ENCODE measurements at regions not wholly inside any gene's neighbourhood (a gene's known extent, or its start where the extent isn't known, plus 50 kb on each side); places are given as distances from the start of the nearest gene placed in this dataset.

DNA sequence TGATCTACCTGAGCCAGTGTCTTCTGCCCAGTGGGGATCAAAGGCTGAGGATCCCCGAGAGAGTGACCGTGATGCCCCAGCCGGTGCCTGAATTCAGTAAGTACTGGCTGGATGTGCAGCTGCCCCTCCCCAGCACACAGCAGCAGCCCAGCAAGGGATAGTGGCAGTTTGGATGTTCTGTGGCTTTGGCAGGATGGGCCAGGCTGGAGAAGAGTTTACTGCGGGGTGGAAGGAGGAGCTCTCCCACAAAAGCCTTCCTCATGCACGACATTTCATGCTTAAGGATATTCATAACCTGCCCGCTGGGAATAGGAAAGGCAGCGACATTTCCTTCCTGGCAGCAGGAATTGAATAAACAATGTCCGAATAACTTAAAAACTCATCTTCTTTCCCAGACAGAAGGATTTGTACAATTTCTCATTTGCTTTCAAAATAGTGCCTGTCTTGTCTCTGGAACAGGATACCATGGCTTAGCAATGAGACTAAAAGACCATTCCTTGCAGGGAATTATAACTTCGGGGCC is 135.6 kb upstream of the PRMT8 start:
- no TSS peak for BruUV-seq (replicated peaks)
- no peak overlapping the region for H3K4me2 ChIP-seq (ENCODE audit: low read depth, low read length)
- DNase-seq (no peak), ATAC-seq (ENCODE audit: low read depth) (no peak)
- H3K9ac ChIP-seq (ENCODE audit: low read depth, low read length) = no peak overlapping the region
- no peak overlapping the region for H2BK5ac ChIP-seq (ENCODE audit: low read depth, low read length, poor library complexity, severe bottlenecking)
- no peak overlapping the region for H2BK120ac ChIP-seq (ENCODE audit: low read depth, low read length)
- dilution Hi-C loops (cut with HindIII; ENCODE audit: low sequenced_read_pairs, unreplicated experiment) = no loop called here
- H2BK15ac ChIP-seq (ENCODE audit: low read depth, low read length) = no peak overlapping the region
- in situ Hi-C loops (cut with MboI; ENCODE audit: low sequenced_read_pairs) = no loop called here
- H3K4ac ChIP-seq (ENCODE audit: low read depth, low read length) = no peak overlapping the region
- H3K9me3 ChIP-seq (ENCODE audit: control insufficient read depth, insufficient read depth, low read length) = no peaks in the 10 kb centered on the region
- H3K56ac ChIP-seq (ENCODE audit: extremely low read depth, insufficient read depth, low read length) = no peak overlapping the region
- no peaks in the 10 kb centered on the region for H3K79me1 ChIP-seq (ENCODE audit: low read depth in 1 of 2, low read length in 2 of 2)
- no peak overlapping the region for H2BK20ac ChIP-seq (ENCODE audit: low read depth, low read length)
- H3K27ac ChIP-seq (ENCODE audit: insufficient read depth, low read length) = no peak overlapping the region
- H3K23ac ChIP-seq (ENCODE audit: low read depth, low read length) = no peak overlapping the region
- H3K18ac ChIP-seq (ENCODE audit: low read depth, low read length) = no peak overlapping the region
- H3K4me1 ChIP-seq (ENCODE audit: control insufficient read depth, insufficient read depth, low read length) = no peaks in the 10 kb centered on the region
- H3K27me3 ChIP-seq (ENCODE audit: control insufficient read depth, insufficient read depth, low read length) = peaks cover 30% of the 10 kb centered on the region
- H2AK5ac ChIP-seq (ENCODE audit: low read depth, low read length) = no peak overlapping the region
- no peak overlapping the region for H3K14ac ChIP-seq (replicated peaks; ENCODE audit: low read depth, low read length)
- no peak overlapping the region for H4K8ac ChIP-seq (ENCODE audit: low read depth in 2 of 2, low read length in 2 of 2)
- no peak overlapping the region for H3K4me3 ChIP-seq (ENCODE audit: insufficient read depth, low read depth, low read length)
- intact Hi-C loops (cut with micrococcal nuclease) = no loop called here
- CTCF ChIA-PET = no interaction called here
- no peaks in the 10 kb centered on the region for H3K36me3 ChIP-seq (ENCODE audit: control insufficient read depth, insufficient read depth, low read length)
- H3K9me1 ChIP-seq (ENCODE audit: insufficient read depth, low read length) = no peaks in the 10 kb centered on the region; the same call in 1 of the 2 replicates
- POLR2A ChIA-PET (ENCODE audit: unreplicated experiment) = no interaction called here
- H4K20me1 ChIP-seq (ENCODE audit: insufficient read depth, low read length) = no peaks in the 10 kb centered on the region
- WGBS, 2 experiments (ENCODE audit: extremely low coverage in 2 of 2, insufficient read length in 1 of 2) = 30% methylated on average over 3 of the region's 9 CpGs; no CpG with 5 or more reads in 1 of the 2 experiments
- no peak for TF ChIP-seq POLR2A (IDR thresholded peaks at IDR 0.05; ENCODE audit: low read depth, low read length)
- H2AK9ac ChIP-seq (replicated peaks; ENCODE audit: low read depth, low read length, poor library complexity) = no peak overlapping the region
- H4K91ac ChIP-seq (ENCODE audit: insufficient read depth, low read depth, low read length) = no peak overlapping the region
- H4K5ac ChIP-seq (ENCODE audit: low read depth, low read length) = no peak overlapping the region
- peak overlapping the region; percentile 32 for H2AFZ ChIP-seq (replicated peaks; ENCODE audit: low read length, poor library complexity)

Measured in IMR-90 (cell line).